BJ (cell line): ENCODE measurements at regions not wholly inside any gene's neighbourhood (a gene's known extent, or its start where the extent isn't known, plus 50 kb on each side); places are given as distances from the start of the nearest gene placed in this dataset.

Experiments
- CTCF ChIA-PET: fragments of 350-600 bp; formaldehyde crosslinking; extraction: SDS; loops from one replicate; lab custom pipeline; 2021; ENCODE audit warnings: antibody characterized with exemption, inconsistent platforms; lab: Yijun Ruan, JAX
- POLR2A ChIA-PET: fragments of 300-600 bp; sonication (Branson Sonifier 250); formaldehyde crosslinking; extraction: SDS; loops from one replicate; lab custom pipeline; 2021; ENCODE audit warnings: antibody characterized with exemption; lab: Charles Lee
- DNase-seq: peaks from one replicate; pipeline ENCODE4 v3.0.0-alpha.2; 2011; ENCODE audit warnings: low read depth
- H3K27me3 ChIP-seq: 2 replicates; pipeline ENCODE4 v1.6.0; 2011; ENCODE audit warnings: low read length; ENCODE audit not compliant: control insufficient read depth, insufficient read depth
- H3K36me3 ChIP-seq: 2 replicates; pipeline ENCODE4 v1.5.1; 2011; ENCODE audit warnings: low read length; ENCODE audit not compliant: control insufficient read depth, insufficient read depth
- H3K4me3 ChIP-seq: 2 replicates; pipeline ENCODE4 v1.5.1; 2011; ENCODE audit warnings: low read depth, mild to moderate bottlenecking, control low read depth, low read length
- TF ChIP-seq, protein P1 (sequence below): IDR thresholded peaks from 2 replicates; pipeline ENCODE4 v1.5.1; 2011; ENCODE audit warnings: low read depth, mild to moderate bottlenecking, control low read depth, inconsistent platforms, low read length, moderate library complexity; ENCODE audit not compliant: insufficient read depth

DNA sequence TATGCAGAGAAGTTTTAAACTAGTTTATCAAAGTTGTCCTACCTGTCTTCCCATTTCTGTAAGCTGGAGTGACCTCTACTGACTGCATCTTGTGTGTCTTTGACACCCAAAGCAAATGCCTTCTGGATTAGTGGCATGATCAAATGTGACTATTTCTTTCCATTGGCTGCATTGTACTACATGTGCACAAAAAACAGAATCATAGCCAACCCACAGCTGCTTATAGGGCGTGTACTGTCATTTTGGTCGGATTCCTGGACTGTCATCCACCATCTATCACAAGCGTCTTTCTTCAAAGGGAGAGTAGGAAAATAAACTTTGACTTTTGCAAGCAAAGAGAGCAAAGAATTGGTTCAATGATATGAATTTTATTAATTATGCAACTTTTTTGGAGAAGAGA, 310.6 kb downstream of the MAP2K6 start:
- H3K4me3 ChIP-seq, result no peak overlapping the region
- no peak for DNase-seq
- H3K27me3 ChIP-seq, result no peaks in the 10 kb centered on the region
- TF ChIP-seq, protein P1, sequence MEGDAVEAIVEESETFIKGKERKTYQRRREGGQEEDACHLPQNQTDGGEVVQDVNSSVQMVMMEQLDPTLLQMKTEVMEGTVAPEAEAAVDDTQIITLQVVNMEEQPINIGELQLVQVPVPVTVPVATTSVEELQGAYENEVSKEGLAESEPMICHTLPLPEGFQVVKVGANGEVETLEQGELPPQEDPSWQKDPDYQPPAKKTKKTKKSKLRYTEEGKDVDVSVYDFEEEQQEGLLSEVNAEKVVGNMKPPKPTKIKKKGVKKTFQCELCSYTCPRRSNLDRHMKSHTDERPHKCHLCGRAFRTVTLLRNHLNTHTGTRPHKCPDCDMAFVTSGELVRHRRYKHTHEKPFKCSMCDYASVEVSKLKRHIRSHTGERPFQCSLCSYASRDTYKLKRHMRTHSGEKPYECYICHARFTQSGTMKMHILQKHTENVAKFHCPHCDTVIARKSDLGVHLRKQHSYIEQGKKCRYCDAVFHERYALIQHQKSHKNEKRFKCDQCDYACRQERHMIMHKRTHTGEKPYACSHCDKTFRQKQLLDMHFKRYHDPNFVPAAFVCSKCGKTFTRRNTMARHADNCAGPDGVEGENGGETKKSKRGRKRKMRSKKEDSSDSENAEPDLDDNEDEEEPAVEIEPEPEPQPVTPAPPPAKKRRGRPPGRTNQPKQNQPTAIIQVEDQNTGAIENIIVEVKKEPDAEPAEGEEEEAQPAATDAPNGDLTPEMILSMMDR, result no peak
- POLR2A ChIA-PET, result interaction anchor here (0.6 kb wide), 1 partner anchor 156 kb away, joined by 4 read pairs; no protein-coding TSS in a partner anchor
- H3K36me3 ChIP-seq, result no peaks in the 10 kb centered on the region
- CTCF ChIA-PET, result interaction anchor here (1.1 to 2.7 kb wide), 2 partner anchors 8 to 124 kb away, joined by 4 to 14 read pairs; no protein-coding TSS in a partner anchor

DNA sequence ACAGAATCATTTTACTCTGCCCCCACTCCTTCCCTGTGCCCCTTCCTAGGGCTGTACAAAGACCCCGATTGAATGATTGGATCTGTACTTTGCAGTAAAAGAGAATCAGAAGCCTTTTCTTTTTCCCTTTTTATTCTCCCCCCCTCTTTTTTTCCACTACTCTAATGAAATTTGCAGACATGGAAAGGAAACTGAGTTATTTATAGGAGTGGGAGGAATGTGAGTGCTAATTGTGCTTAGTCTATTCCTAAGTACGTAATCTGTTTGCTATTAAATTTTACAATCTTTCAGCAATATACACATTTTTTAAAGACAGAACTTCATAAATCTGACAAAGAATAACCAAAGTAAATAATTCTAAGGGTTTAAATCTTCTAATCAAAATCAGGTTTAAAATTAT, 314.3 kb downstream of the MAP2K6 start:
- Histone ChIP-seq H3K27me3 (no peaks in the 10 kb centered on the region), H3K4me3 (no peak overlapping the region), H3K36me3 (no peaks in the 10 kb centered on the region)
- ChIA-PET CTCF (interaction anchor here (0.6 kb wide), 1 partner anchor 27 kb away, joined by 3 read pairs; no protein-coding TSS in a partner anchor), POLR2A (no interaction called here)
- DNase-seq, result peak; percentile 46
- TF ChIP-seq, protein P1, result no peak

DNA sequence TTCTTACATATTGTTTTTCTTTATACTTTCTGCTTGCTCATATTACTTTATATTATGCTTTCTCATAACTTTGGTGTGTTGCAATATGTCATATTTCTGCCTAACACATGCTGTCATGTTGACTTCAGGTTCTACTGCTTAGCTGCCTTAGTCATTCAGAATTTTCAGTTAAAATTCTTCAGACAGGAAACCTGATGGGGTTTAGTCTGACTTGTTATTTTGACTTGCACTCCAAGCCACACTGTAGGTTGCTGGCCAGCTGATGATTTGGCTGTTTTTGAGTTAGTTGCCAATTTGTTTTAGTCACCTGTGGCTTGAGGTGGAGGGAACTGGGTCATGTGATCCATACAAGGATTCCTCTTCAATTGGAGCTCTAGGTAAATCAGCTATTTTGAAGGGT, 315.4 kb downstream of the MAP2K6 start:
- ChIA-PET POLR2A (no interaction called here), CTCF (interaction anchor here (0.8 kb wide), 2 partner anchors 15 to 161 kb away, joined by 3 read pairs; no protein-coding TSS in a partner anchor)
- Histone ChIP-seq H3K4me3 (no peak overlapping the region), H3K27me3 (no peaks in the 10 kb centered on the region), H3K36me3 (no peaks in the 10 kb centered on the region)
- DNase-seq, result peak; percentile 27
- TF ChIP-seq, protein P1, result no peak

DNA sequence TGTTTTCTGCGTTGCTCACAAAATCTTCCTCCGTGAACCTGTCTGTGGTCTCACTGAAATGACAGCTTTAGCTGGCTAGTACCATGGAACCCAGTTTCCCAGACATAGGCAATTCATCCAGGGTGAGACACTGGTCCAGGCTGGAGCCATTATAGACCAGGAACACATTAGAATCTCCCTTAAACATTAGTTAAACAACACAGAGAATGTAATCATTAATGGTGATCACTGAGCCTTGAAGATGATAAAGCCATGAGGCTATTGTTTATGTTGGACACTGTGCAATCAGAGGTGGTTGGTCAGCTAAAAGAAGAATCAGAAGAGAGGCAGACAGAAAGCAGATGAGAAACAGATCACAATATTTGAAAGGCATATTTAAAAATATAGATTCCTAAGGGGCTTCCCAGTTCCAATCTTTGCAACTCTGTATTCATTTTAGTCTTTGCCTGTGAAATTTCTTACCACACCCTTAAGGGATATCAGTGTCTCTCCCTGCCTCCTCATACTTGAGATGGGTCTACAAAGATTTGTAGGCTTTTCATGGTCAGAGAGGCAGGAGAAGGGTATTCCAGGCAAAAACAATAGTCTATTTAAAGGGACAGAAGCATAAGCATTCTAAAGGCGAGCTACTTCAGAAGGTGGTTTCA, 317.9 kb downstream of the MAP2K6 start:
- Histone ChIP-seq H3K27me3 (no peaks in the 10 kb centered on the region), H3K4me3 (no peak overlapping the region), H3K36me3 (no peaks in the 10 kb centered on the region)
- POLR2A ChIA-PET, result no interaction called here
- CTCF ChIA-PET, result interaction anchor here (1.8 kb wide), 1 partner anchor 126 kb away, joined by 5 read pairs; no protein-coding TSS in a partner anchor
- no peak for DNase-seq
- TF ChIP-seq, protein P1, result no peak

DNA sequence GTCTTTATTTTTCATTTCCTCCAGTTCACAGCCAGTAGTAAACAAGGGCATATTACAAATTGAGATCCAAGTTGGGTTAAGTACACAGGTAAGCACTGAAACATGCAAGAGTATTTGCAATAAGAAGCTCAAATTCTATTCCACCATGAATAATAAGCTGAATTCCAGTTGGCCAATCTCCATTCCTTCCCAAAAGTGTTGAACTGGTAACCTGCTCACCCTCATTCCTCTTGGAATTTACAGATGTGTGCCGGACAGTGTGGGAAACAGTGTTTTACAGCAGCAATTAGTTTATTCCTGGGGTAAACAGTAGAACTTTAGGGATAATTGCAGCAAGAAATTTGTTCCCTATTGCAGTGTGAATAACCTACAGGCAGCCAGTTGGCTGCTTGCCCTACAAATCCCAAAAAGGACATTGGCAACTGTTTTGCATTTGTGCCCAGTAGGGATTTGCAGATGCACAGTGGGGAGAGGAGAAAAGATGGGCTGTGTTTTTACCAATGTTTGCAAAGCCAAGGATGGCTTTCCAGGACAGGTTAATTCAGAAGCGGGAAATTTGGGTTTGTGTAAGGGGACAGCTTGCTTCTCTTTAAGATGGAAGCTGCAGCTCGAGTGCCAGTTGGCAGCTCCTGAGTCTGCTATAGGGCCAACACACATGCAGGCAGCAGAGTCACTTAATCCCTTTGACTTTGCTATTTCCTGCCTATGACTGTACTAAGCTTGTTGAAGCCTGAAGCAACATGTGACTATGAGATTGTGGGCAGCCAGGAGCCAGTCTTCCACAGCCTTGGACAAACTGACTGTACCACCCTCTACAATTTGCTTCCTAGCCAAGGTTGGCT, 318.9 kb downstream of the MAP2K6 start:
- H3K36me3 ChIP-seq, result no peaks in the 10 kb centered on the region
- DNase-seq, result no peak
- TF ChIP-seq, protein P1, result no peak
- H3K27me3 ChIP-seq, result no peaks in the 10 kb centered on the region
- ChIA-PET POLR2A (interaction anchor here (0.6 kb wide), 1 partner anchor 348 kb away, joined by 13 read pairs; no protein-coding TSS in a partner anchor), CTCF (interaction anchor here (0.6 to 1.8 kb wide), 3 partner anchors 100 to 410 kb away, joined by 3 to 5 read pairs (median 3); no protein-coding TSS in a partner anchor)
- no peak overlapping the region for H3K4me3 ChIP-seq
